A549 (cell line): ENCODE measurements at regions not wholly inside any gene's neighbourhood (a gene's known extent, or its start where the extent isn't known, plus 50 kb on each side); places are given as distances from the start of the nearest gene placed in this dataset.

Experiments
- ATAC-seq, 2 experiments: fragments of 200-7000 bp in 1 of 2; fragments of >200 bp in 1 of 2; cut with Nextera tagmentation in 1 of 2; cut with Tn5 transposase in 1 of 2; 3 replicates each; pipeline versions ENCODE4 v1.8.0 to v1.9.1; 2018 to 2020; ENCODE audit warnings: mild to moderate bottlenecking in 1 of 2, moderate library complexity in 1 of 2
- CTCF ChIA-PET: fragments of 300-600 bp; sonication (Branson Sonifier 250); formaldehyde crosslinking; extraction: SDS; loops from one replicate; lab custom pipeline; 2021; ENCODE audit warnings: antibody characterized with exemption, inconsistent platforms; lab: Yijun Ruan, JAX
- POLR2A ChIA-PET: fragments of 350-600 bp; formaldehyde crosslinking; extraction: SDS; loops from one replicate; lab custom pipeline; 2021; ENCODE audit warnings: antibody characterized with exemption, inconsistent platforms; lab: Yijun Ruan, JAX
- DNase-seq, 2 experiments: peaks; one replicate each; pipeline versions ENCODE4 v3.0.0 to v3.0.0-alpha.2; 2011 to 2016; ENCODE audit warnings: low read depth in 1 of 2, low spot score in 1 of 2
- FAIRE-seq: peaks from 2 replicates; lab custom pipeline; 2011; peaks lifted over from hg19 to GRCh38; lab: Jason Lieb, UNC
- H3K27ac ChIP-seq, 2 experiments: fragments of >200 bp; sonication (Bioruptor Twin); formaldehyde crosslinking; 3 replicates each; pipeline ENCODE4 v1.5.1; 2016 to 2017
- H3K4me1 ChIP-seq: fragments of >200 bp; sonication (Bioruptor Twin); formaldehyde crosslinking; 3 replicates; pipeline ENCODE4 v1.6.1; 2016
- H3K4me2 ChIP-seq: fragments of >200 bp; sonication (Bioruptor Twin); formaldehyde crosslinking; 3 replicates; pipeline ENCODE4 v1.6.1; 2016
- H3K4me3 ChIP-seq: fragments of >200 bp; sonication (Bioruptor Twin); formaldehyde crosslinking; 3 replicates; pipeline ENCODE4 v1.5.1; 2016
- H3K9me3 ChIP-seq: fragments of >200 bp; sonication (Bioruptor Twin); formaldehyde crosslinking; 3 replicates; pipeline ENCODE4 v1.6.1; 2016
- CHD4 ChIP-seq: fragments of 200-600 bp; sonication (generic); IDR thresholded peaks from 2 replicates; pipeline ENCODE4 v1.6.1; 2016; ENCODE audit warnings: antibody characterized with exemption, mild to moderate bottlenecking, borderline replicate concordance
- ELK1 ChIP-seq: fragments of 150-350 bp; IDR thresholded peaks from 2 replicates; pipeline ENCODE4 v1.6.1; 2014; ENCODE audit warnings: low read depth, mild to moderate bottlenecking, low read length
- FOSL2 ChIP-seq, 2 experiments: fragments of 450-650 bp in 1 of 2; fragments of >200 bp in 1 of 2; sonication (Bioruptor Twin) in 1 of 2; formaldehyde crosslinking; IDR thresholded peaks; 2 replicates each; pipeline versions ENCODE4 v1.5.0 to v1.6.1; 2016 to 2020; ENCODE audit warnings: mild to moderate bottlenecking in 1 of 2, moderate library complexity in 1 of 2
- FOXS1 ChIP-seq: fragments of 250-450 bp; sonication (Bioruptor Pico); IDR thresholded peaks from 2 replicates; pipeline ENCODE4 v1.5.0; 2020; ENCODE audit warnings: mild to moderate bottlenecking, moderate library complexity
- GATA3 ChIP-seq: IDR thresholded peaks from 2 replicates; pipeline ENCODE4 v1.6.1; 2012; ENCODE audit warnings: borderline replicate concordance
- HDAC2 ChIP-seq: fragments of 200-600 bp; sonication (generic); IDR thresholded peaks from 2 replicates; pipeline ENCODE4 v1.6.1; 2016
- HEYL ChIP-seq: fragments of 250-450 bp; sonication (Bioruptor Pico); IDR thresholded peaks from 2 replicates; pipeline ENCODE4 v1.8.0; 2021; ENCODE audit warnings: mild to moderate bottlenecking, moderate library complexity
- HMGXB4 ChIP-seq: fragments of 250-450 bp; sonication (Bioruptor Pico); IDR thresholded peaks from 2 replicates; pipeline ENCODE4 v1.5.0; 2021; ENCODE audit warnings: mild to moderate bottlenecking, moderate library complexity, borderline replicate concordance
- HOXA7 ChIP-seq: fragments of 250-450 bp; sonication (Bioruptor Pico); IDR thresholded peaks from 2 replicates; pipeline ENCODE4 v1.5.0; 2020; ENCODE audit warnings: mild to moderate bottlenecking, moderate library complexity
- HOXB13 ChIP-seq: fragments of 250-450 bp; sonication (Bioruptor Pico); IDR thresholded peaks from 2 replicates; pipeline ENCODE4 v1.5.0; 2020; ENCODE audit warnings: low read depth, mild to moderate bottlenecking, moderate library complexity
- JUN ChIP-seq, 2 experiments: fragments of >200 bp; sonication (Bioruptor Twin); formaldehyde crosslinking; IDR thresholded peaks; 2 replicates in 1 of 2; 3 replicates in 1 of 2; pipeline ENCODE4 v1.6.1; 2016 to 2017
- MYC ChIP-seq: IDR thresholded peaks from 2 replicates; pipeline ENCODE4 v1.6.1; 2012; ENCODE audit warnings: mild to moderate bottlenecking, inconsistent platforms, low read length, improper control_type of control experiment, borderline replicate concordance
- PBX3 ChIP-seq: IDR thresholded peaks from 2 replicates; pipeline ENCODE4 v1.6.1; 2012
- PHF8 ChIP-seq: fragments of 200-600 bp; sonication (generic); IDR thresholded peaks from 2 replicates; pipeline ENCODE4 v1.6.1; 2016; ENCODE audit warnings: low read depth, mild to moderate bottlenecking, antibody characterized with exemption, moderate library complexity, borderline replicate concordance
- POLR2A ChIP-seq: IDR thresholded peaks from 2 replicates; pipeline ENCODE4 v1.6.1; 2012; ENCODE audit warnings: mild to moderate bottlenecking, low read length
- RAD21 ChIP-seq, 2 experiments: fragments of >200 bp in 1 of 2; sonication (Bioruptor Twin) in 1 of 2; formaldehyde crosslinking in 1 of 2; IDR thresholded peaks in 1 of 2; conservative IDR thresholded peaks in 1 of 2; 2 replicates in 1 of 2; 3 replicates in 1 of 2; pipeline ENCODE4 v1.6.1; 2012 to 2018; ENCODE audit warnings: inconsistent platforms in 1 of 2
- RARB ChIP-seq: fragments of 250-450 bp; sonication (Bioruptor Pico); IDR thresholded peaks from 2 replicates; pipeline ENCODE4 v1.8.0; 2021; ENCODE audit warnings: mild to moderate bottlenecking, moderate library complexity
- RNF2 ChIP-seq: fragments of 200-600 bp; sonication (generic); IDR thresholded peaks from 2 replicates; pipeline ENCODE4 v1.6.1; 2016; ENCODE audit warnings: low read depth, mild to moderate bottlenecking, antibody characterized with exemption, moderate library complexity, borderline replicate concordance
- SMC3 ChIP-seq: fragments of >200 bp; sonication (Bioruptor Twin); formaldehyde crosslinking; IDR thresholded peaks from 3 replicates; pipeline ENCODE4 v1.6.1; 2018; ENCODE audit warnings: inconsistent platforms
- ZC3H11A ChIP-seq: fragments of 450-650 bp; IDR thresholded peaks from 2 replicates; pipeline ENCODE4 v1.6.1; 2014; ENCODE audit warnings: antibody characterized with exemption, mild to moderate bottlenecking
- ZNF302 ChIP-seq: fragments of 250-450 bp; sonication (Bioruptor Pico); IDR thresholded peaks from 2 replicates; pipeline ENCODE4 v1.9.0; 2021; ENCODE audit warnings: inconsistent platforms, mild to moderate bottlenecking, moderate library complexity
- WGBS: methylation state at CpG from one replicate; pipeline ENCODE4 v1.1.6; 2017; ENCODE audit errors: missing lambda C conversion rate; 5-methylcytosine and 5-hydroxymethylcytosine counted together
- TF ChIP-seq, protein P1 (sequence below): fragments of 250-450 bp; sonication (Bioruptor Pico); IDR thresholded peaks from 2 replicates; pipeline ENCODE4 v1.5.0; 2020; ENCODE audit warnings: low read depth, mild to moderate bottlenecking, moderate library complexity
- TF ChIP-seq, protein P2 (sequence below): fragments of >200 bp; sonication (Bioruptor Twin); formaldehyde crosslinking; IDR thresholded peaks from 3 replicates; pipeline ENCODE4 v1.6.1; 2016

- no peak for FAIRE-seq
- TF ChIP-seq SMC3 = no peak
- TF ChIP-seq HDAC2 = no peak
- TF ChIP-seq PHF8 = no peak
- TF ChIP-seq HMGXB4 (CRISPR knock-in tag) = no peak
- TF ChIP-seq CHD4 = no peak
- TF ChIP-seq GATA3 = no peak
- TF ChIP-seq RAD21 (conservative IDR thresholded peaks at IDR 0.05 in 1 of 2, IDR thresholded peaks at IDR 0.05 in 1 of 2) = no peak
- no peak for TF ChIP-seq HOXA7 (CRISPR knock-in tag)
- TF ChIP-seq POLR2A = no peak
- TF ChIP-seq, protein P1, sequence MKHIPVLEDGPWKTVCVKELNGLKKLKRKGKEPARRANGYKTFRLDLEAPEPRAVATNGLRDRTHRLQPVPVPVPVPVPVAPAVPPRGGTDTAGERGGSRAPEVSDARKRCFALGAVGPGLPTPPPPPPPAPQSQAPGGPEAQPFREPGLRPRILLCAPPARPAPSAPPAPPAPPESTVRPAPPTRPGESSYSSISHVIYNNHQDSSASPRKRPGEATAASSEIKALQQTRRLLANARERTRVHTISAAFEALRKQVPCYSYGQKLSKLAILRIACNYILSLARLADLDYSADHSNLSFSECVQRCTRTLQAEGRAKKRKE = no peak
- TF ChIP-seq, protein P2, sequence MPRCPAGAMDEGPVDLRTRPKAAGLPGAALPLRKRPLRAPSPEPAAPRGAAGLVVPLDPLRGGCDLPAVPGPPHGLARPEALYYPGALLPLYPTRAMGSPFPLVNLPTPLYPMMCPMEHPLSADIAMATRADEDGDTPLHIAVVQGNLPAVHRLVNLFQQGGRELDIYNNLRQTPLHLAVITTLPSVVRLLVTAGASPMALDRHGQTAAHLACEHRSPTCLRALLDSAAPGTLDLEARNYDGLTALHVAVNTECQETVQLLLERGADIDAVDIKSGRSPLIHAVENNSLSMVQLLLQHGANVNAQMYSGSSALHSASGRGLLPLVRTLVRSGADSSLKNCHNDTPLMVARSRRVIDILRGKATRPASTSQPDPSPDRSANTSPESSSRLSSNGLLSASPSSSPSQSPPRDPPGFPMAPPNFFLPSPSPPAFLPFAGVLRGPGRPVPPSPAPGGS = no peak
- TF ChIP-seq MYC = no peak
- TF ChIP-seq PBX3 = no peak
- TF ChIP-seq ELK1 = no peak
- TF ChIP-seq RARB (CRISPR knock-in tag) = no peak
- TF ChIP-seq JUN (IDR thresholded peaks at IDR 0.05) = no peak
- TF ChIP-seq, all 56 proteins: peak for 0
- Histone ChIP-seq H3K4me1 (no peaks in the 10 kb centered on the region), H3K4me2 (no peak overlapping the region), H3K4me3 (no peak overlapping the region), H3K9me3 (no peaks in the 10 kb centered on the region), H3K27ac (no peak overlapping the region)
- ATAC-seq (no peak), DNase-seq (no peak)
- ChIA-PET POLR2A (no interaction called here), CTCF (no interaction called here)
- WGBS = 22% methylated on average over 1 of the region's 13 CpGs
These were observed 675.3 kb downstream of the BRD1 start for GRCh38 chr22:49152127-49152938.

DNA sequence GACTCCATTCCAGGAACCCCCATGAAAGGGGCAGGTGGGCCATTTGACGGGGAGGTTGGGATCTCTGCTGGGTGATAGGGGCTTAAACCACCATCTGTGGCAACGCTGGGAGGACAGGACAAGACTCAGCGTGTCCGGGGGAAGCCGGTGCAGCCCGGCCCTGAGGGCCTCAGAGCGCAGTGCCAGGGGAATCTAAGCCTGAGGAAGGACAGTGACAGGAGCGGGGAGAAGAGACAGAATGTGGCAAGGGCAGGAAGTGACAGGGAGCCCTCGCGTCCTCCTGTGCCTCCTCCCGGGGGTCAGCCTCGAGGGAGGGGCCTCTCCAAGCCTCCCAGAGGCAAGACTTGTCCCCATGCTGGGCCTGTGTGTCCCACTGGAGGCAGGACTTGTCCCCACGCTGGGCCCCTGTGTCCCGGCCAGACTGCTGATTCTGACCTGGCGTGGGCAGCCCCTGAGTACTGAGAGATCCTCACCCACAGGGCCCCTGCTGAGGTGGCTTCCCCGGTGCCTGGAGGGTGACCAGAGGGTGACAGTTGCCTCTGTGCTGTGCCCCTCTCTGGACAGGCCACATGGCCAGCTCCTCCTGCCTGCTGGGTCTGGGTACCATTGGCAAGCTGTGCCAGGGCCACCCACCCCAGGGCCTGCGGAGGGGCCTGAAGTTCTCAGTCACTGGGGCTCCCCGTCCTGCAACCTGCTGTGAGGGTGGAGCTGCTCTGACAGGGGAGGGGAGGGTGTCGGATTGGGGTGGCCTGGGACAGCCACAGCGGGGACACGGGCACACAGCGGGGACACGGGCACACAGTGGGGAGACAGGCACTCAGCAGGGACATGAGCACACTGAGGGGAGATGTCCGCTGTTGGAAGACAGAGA is 676.2 kb downstream of the BRD1 start:
- no peak overlapping the region for H3K4me3 ChIP-seq
- ChIA-PET CTCF (interaction anchor here (0.5 kb wide), 1 partner anchor 269 kb away, joined by 3 read pairs; no protein-coding TSS in a partner anchor), POLR2A (no interaction called here)
- DNase-seq = no peak
- TF ChIP-seq JUN (IDR thresholded peaks at IDR 0.05) = no peak
- no peak for TF ChIP-seq FOSL2 (IDR thresholded peaks at IDR 0.05)
- no peak for TF ChIP-seq FOSL2 (CRISPR knock-in tag; IDR thresholded peaks at IDR 0.05)
- TF ChIP-seq RNF2 = no peak
- TF ChIP-seq HOXB13 = no peak
- TF ChIP-seq FOXS1 (CRISPR knock-in tag) = no peak
- no peak for TF ChIP-seq ZNF302 (CRISPR knock-in tag)
- no peak for TF ChIP-seq ZC3H11A
- TF ChIP-seq HEYL = no peak
- H3K4me2 ChIP-seq = no peak overlapping the region
- 51% methylated on average over 7 of the region's 24 CpGs for WGBS
- ATAC-seq = no peak
- no peaks in the 10 kb centered on the region for H3K4me1 ChIP-seq
- FAIRE-seq = no peak
- H3K9me3 ChIP-seq = no peaks in the 10 kb centered on the region
- H3K27ac ChIP-seq = no peak overlapping the region
